T1000 (cell line): ENCODE measurements at regions not wholly inside any gene's neighbourhood (a gene's known extent, or its start where the extent isn't known, plus 50 kb on each side); places are given as distances from the start of the nearest gene placed in this dataset.

Experiments
- DNase-seq: peaks from one replicate; lab custom pipeline; 2025; ENCODE audit warnings: mixed read lengths; lab: John Stamatoyannopoulos, UW

DNA sequence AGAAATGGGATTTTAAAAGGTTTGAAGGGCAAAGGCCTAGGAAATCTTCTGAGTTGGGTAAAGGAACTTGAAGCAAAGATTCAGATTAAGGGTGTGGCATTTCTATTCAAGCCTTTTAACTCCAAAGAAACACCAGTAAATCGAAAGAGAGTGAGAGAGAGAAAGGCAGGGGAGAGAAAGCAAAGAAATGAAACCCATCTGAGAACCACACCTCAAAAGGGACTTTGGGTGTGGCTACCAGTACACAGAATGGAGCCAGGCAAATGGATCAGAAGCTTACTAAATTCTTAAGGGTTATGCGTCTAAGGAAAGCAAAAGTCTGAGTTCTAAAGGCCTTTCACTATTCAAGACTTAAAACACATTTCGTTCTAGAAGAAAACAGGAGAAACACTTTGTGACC lies 277.4 kb downstream of the BCL11B start:
- no peak for DNase-seq

- no peak for DNase-seq
Measured at GRCh38 chr14:98997526-98998205, 274.3 kb downstream of the BCL11B start.

- DNase-seq, result no peak
Measured at GRCh38 chr14:98999345-98999744, 272.7 kb downstream of the BCL11B start.

GRCh38 chr14:98999901-99000300 lies 272.1 kb downstream of the BCL11B start:
- DNase-seq, result no peak

GRCh38 chr14:99001241-99001640 lies 270.8 kb downstream of the BCL11B start:
- no peak for DNase-seq

GRCh38 chr14:99003646-99004045 lies 268.4 kb downstream of the BCL11B start:
- no peak for DNase-seq

DNA sequence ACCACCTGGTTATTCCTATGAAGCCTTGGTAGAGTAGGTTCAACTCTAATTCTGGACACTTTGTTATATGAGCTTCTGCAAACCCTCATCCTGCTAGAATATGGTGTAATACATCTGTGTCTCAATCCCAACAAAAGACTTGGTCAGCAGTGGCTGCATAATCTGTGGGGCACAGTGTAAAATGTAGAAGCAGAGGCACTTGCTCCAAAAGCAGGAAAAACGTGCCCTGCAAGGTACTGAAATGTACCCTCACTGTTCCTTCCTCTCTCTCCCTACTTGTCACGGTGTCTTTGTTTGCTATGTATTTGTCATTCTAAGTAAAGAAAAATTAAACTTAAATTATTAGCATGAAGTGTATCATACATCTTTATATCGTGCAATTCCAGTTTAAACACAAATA lies 267.9 kb downstream of the BCL11B start:
- DNase-seq, result no peak

DNA sequence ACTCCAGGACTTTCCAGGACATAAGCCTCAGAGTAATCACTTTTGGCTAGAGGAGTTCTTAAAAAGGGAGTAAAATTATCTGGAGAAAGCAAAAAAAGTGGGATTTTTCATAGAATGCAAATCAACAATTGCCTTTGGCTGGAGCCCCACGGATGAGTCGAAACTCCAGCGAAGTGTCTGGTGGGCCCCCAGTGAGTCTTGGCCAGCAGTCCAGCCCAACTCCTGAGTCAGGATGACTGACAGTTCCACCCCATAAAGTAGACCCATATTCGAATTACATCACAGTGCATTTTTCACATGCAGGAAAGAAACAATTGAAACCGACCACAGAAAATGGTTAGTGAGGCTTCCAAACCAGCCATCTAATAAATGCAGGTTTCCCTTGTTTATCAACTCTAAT lies 265.7 kb downstream of the BCL11B start:
- no peak for DNase-seq

GRCh38 chr14:99007795-99008194 lies 264.2 kb downstream of the BCL11B start:
- DNase-seq, result no peak

GRCh38 chr14:99009871-99010270 lies 262.1 kb downstream of the BCL11B start:
- DNase-seq, result no peak

- DNase-seq, result no peak
Measured at GRCh38 chr14:99011385-99011784, 260.6 kb downstream of the BCL11B start.

GRCh38 chr14:99012703-99013102 lies 259.3 kb downstream of the BCL11B start:
- DNase-seq, result no peak

GRCh38 chr14:99015833-99016232 lies 256.2 kb downstream of the BCL11B start:
- no peak for DNase-seq

DNA sequence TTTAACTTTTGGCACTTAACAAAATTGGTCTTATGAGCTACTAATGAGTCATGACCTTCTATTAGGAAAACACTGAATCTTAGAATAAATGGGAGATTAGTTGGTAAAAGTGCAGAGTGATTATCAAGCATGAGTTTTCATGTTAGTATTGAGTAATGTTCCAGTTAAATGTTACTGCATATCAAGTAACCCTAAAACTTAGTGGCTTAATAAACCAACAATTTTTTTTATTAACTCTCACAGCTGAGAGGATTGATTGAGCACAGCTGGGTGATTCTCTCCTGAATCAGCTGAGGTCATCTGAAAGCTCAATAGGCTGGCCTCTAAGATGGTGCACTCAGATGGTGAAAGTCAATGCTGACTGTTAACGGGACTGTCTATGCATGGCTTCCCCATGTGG lies 248.6 kb downstream of the BCL11B start:
- DNase-seq, result no peak

GRCh38 chr14:99024926-99025325 lies 247.1 kb downstream of the BCL11B start:
- DNase-seq, result no peak

GRCh38 chr14:99025418-99025817 lies 246.6 kb downstream of the BCL11B start:
- DNase-seq, result no peak

GRCh38 chr14:99026471-99026870 lies 245.5 kb downstream of the BCL11B start:
- no peak for DNase-seq

DNA sequence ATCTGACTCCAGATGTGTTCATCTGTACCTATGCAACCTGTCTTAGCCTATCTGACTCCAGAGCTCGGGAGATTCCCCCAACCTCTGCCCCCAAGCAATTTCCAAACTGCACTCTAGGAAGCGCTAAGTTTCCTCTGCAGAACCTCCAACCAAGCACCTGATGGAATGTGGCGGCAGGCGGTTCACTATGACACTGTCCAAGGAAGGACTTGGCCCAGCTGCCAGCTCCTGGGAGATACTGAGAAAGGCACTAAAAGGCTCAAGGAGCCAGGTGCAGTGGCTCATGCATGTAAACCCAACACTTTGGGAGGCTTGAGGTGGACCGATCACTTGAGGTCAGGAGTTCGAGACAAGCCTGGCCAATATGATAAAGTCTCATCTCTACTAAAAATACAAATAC lies 244.0 kb downstream of the BCL11B start:
- no peak for DNase-seq

DNA sequence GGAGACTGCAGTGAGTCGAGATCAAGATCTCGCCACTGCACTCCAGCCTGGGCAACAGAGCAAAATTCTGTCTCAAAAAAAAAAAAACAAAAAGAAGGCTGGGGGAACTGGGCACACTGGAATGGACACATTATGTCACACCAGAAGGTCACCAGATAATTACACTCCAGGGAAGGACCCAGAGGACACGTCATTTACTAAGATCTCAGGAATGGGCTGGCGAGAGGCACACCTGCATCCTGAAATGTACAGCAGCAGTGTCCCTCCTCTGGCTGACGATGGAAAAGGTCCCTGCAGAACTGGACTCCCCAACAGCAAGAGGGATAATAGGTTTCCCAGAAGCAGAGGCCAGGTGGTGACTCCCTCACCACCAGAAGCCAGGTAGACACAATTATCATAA lies 243.5 kb downstream of the BCL11B start:
- DNase-seq, result no peak

GRCh38 chr14:99029145-99029915 lies 242.7 kb downstream of the BCL11B start:
- no peak for DNase-seq

GRCh38 chr14:99029916-99030305 lies 242.1 kb downstream of the BCL11B start:
- no peak for DNase-seq

- DNase-seq, result no peak
Measured at GRCh38 chr14:99030454-99030853, 241.5 kb downstream of the BCL11B start.

GRCh38 chr14:99032759-99033158 lies 239.2 kb downstream of the BCL11B start:
- DNase-seq, result no peak

- DNase-seq, result no peak
Measured at GRCh38 chr14:99033951-99034350, 238.0 kb downstream of the BCL11B start.
